ENCODE measurements at regions not wholly inside any gene's neighbourhood (a gene's known extent, or its start where the extent isn't known, plus 50 kb on each side); places are given as distances from the start of the nearest gene placed in this dataset.

DNA sequence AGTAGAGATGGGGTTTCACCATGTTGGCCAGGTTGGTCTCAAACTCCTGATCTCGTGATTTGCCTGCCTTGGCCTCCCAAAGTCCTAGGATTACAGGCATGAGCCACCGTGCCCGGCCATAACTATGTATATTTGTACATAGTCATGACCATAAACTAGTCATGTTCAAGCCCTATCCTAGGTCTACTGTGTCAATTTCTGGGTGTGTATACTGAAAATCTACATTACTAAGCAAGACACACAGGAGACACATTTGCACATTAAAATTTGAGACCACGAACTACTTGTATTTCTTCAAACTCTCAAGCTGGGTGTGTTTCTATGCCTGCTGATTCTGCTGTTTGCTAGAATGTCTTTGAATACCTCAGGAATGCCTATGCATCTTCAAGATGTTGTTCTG, 451.3 kb upstream of the MCTP2 start:
- H3K4me3 ChIP-seq (ENCODE audit: low read depth, low read length), result no peak overlapping the region
- DNase-seq (ENCODE audit: low read depth, low spot score), result no peak
- no peak for TF ChIP-seq CTCF (IDR thresholded peaks at IDR 0.05; ENCODE audit: low read depth, low read length)
- in situ Hi-C loops (cut with HindIII; ENCODE audit: low sequenced_read_pairs), result no loop called here

GRCh38 chr15:93779341-93779740, 452.0 kb upstream of the MCTP2 start:
- in situ Hi-C loops (cut with HindIII; ENCODE audit: low sequenced_read_pairs), result no loop called here
- TF ChIP-seq CTCF (IDR thresholded peaks at IDR 0.05; ENCODE audit: low read depth, low read length), result no peak
- DNase-seq (ENCODE audit: low read depth, low spot score), result no peak
- H3K4me3 ChIP-seq (ENCODE audit: low read depth, low read length), result no peak overlapping the region

DNA sequence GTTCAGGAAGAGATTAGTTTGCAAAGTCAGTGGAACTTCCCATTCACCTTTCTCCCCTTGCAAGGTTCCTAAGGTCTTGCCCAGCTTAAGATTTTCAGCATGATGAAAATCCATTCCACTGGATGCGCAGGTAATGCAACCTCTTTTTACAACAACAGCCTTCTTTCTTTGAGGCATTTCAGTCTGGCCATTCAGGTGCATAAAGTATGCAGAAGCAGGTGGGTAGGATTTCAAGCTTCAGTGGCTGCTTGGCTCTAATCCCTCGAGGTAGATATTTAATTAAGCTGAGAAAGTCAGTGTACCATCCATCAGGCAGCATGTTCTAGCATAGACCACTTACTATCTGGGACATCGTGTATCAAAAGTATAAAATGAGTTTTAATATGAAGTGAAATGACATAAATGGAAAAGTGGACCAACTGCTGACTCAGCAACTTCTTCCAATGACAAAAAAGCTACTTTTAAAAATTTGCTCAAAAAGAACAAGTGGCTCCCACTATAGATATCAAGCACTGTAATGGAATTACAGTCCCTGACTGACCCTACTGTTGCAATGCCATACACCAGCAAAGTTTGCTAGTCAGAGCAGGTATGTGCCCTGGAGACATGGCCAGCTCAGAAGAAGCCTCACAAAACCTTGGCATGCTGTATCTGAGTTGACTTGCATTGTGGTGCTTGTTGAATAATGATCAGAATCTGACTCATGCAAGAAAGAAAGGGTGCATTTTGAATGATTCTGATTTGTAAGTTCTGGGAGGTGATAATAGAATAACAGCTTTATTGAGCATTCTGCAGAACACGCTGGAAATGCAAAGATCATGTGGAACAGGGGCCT, 459.9 kb upstream of the MCTP2 start:
- no peak for DNase-seq (ENCODE audit: low read depth, low spot score)
- in situ Hi-C loops (cut with HindIII; ENCODE audit: low sequenced_read_pairs), result no loop called here
- TF ChIP-seq CTCF (IDR thresholded peaks at IDR 0.05; ENCODE audit: low read depth, low read length), result no peak
- no peak overlapping the region for H3K4me3 ChIP-seq (ENCODE audit: low read depth, low read length)

DNA sequence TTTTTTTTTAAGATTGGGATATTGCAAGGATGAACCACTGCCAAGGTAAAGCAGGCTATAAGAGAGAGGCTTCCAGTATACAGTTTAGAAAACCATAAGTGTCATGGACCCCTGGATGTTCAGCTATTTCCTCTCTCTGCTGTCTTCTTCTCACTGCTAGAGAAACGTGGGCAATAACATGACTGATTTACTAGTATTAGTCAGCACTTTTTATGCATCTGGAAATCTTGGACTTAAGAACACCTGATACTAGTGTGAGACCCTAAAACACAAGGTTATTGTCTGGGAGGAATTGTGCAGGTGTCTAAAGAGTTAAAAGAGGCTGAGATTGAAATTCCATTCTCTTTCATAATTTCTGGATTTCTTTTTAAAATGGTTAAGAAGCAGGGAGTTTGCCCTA, 460.6 kb upstream of the MCTP2 start:
- in situ Hi-C loops (cut with HindIII; ENCODE audit: low sequenced_read_pairs), result no loop called here

DNA sequence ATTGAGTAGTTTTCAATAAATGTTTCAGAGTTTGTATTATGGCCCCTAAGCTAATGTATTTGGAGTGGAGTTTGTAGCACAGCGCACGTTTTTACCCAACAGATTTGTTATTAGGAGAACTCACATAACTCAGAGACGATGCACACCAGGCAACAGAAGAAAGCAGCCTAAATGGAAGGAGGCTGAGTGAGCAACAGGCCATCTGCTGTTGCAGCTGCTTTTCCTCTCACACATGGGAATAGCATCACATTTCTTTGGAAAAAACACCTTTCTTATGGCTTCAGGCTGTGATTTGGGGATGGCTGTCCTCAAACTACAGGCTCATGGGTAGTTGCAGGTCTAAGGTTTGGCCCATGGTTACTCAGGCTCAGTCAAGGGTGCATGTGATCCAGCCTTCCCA, 469.3 kb upstream of the MCTP2 start:
- H3K4me3 ChIP-seq (ENCODE audit: low read depth, low read length), result no peak overlapping the region
- DNase-seq (ENCODE audit: low read depth, low spot score), result no peak
- no peak for TF ChIP-seq CTCF (IDR thresholded peaks at IDR 0.05; ENCODE audit: low read depth, low read length)
- in situ Hi-C loops (cut with HindIII; ENCODE audit: low sequenced_read_pairs), result no loop called here

More for the DNA sequence above, 460.6 kb upstream of the MCTP2 start:
- no peak for DNase-seq (ENCODE audit: low read depth, low spot score)
- H3K4me3 ChIP-seq (ENCODE audit: low read depth, low read length), result no peak overlapping the region
- no peak for TF ChIP-seq CTCF (IDR thresholded peaks at IDR 0.05; ENCODE audit: low read depth, low read length)

DNA sequence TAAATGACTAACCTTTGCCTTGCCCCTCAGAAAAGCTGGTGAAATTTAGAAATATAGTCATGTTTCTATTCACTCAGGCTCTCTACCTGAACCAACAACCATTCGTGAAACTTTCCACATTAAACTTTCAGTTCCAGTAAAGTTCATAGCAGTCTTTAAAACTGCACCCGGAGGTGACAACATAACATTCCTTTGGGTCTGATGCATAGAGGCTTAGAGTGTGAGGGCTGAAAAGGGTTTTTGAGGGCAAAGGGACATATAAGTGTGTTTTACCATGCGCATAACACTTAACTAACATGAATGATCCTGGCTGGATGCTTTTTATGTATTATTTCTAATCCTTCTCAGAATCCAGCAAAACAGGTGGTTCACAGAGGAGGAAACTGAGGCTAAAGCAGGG, 471.7 kb upstream of the MCTP2 start:
- no peak for DNase-seq (ENCODE audit: low read depth, low spot score)
- in situ Hi-C loops (cut with HindIII; ENCODE audit: low sequenced_read_pairs), result no loop called here
- TF ChIP-seq CTCF (IDR thresholded peaks at IDR 0.05; ENCODE audit: low read depth, low read length), result no peak
- H3K4me3 ChIP-seq (ENCODE audit: low read depth, low read length), result no peak overlapping the region
